GM19324 (cell line): ENCODE measurements at regions not wholly inside any gene's neighbourhood (a gene's known extent, or its start where the extent isn't known, plus 50 kb on each side); places are given as distances from the start of the nearest gene placed in this dataset.

Source experiments
- ATAC-seq: cut with Tn5 transposase; IDR thresholded peaks from one replicate; pipeline ENCODE4 v1.9.1; 2021; ENCODE audit warnings: mild to moderate bottlenecking, moderate library complexity; ENCODE audit not compliant: unreplicated experiment, low FRiP score

GRCh38 chr14:82104013-82104412 is 570.4 kb upstream of the SEL1L start:
- no peak for ATAC-seq

- ATAC-seq: no peak
Observed at GRCh38 chr14:82112210-82112839, 578.7 kb upstream of the SEL1L start.

GRCh38 chr14:82113007-82113406 is 579.4 kb upstream of the SEL1L start:
- ATAC-seq: no peak

GRCh38 chr14:82113710-82114109 is 580.1 kb upstream of the SEL1L start:
- ATAC-seq: no peak

- no peak for ATAC-seq
Observed at GRCh38 chr14:82116721-82117120, 583.1 kb upstream of the SEL1L start.

GRCh38 chr14:82122655-82123054 is 589.0 kb upstream of the SEL1L start:
- ATAC-seq: no peak

- no peak for ATAC-seq
Observed at GRCh38 chr14:82124511-82124910, 590.9 kb upstream of the SEL1L start.

- ATAC-seq: no peak
Observed at GRCh38 chr14:82126006-82126405, 592.4 kb upstream of the SEL1L start.

- no peak for ATAC-seq
Observed at GRCh38 chr14:82134411-82134810, 600.8 kb upstream of the SEL1L start.

- ATAC-seq: no peak
Observed at GRCh38 chr14:82138431-82138830, 604.8 kb upstream of the SEL1L start.

- no peak for ATAC-seq
Observed at GRCh38 chr14:82146846-82147245, 613.2 kb upstream of the SEL1L start.

- no peak for ATAC-seq
Observed at GRCh38 chr14:82153689-82154088, 620.0 kb upstream of the SEL1L start.

- no peak for ATAC-seq
Observed at GRCh38 chr14:82159624-82160023, 626.0 kb upstream of the SEL1L start.

GRCh38 chr14:82180139-82180538 is 646.5 kb upstream of the SEL1L start:
- no peak for ATAC-seq

GRCh38 chr14:82182646-82183045 is 649.0 kb upstream of the SEL1L start:
- ATAC-seq: no peak

- no peak for ATAC-seq
Observed at GRCh38 chr14:82190742-82191141, 657.1 kb upstream of the SEL1L start.

GRCh38 chr14:82192387-82192786 is 658.7 kb upstream of the SEL1L start:
- no peak for ATAC-seq

GRCh38 chr14:82223276-82223675 is 689.6 kb upstream of the SEL1L start:
- ATAC-seq: no peak

- no peak for ATAC-seq
Observed at GRCh38 chr14:82224610-82225009, 691.0 kb upstream of the SEL1L start.

GRCh38 chr14:82230748-82231147 is 697.1 kb upstream of the SEL1L start:
- ATAC-seq: no peak

- ATAC-seq: no peak
Observed at GRCh38 chr14:82238649-82239048, 705.0 kb upstream of the SEL1L start.

- ATAC-seq: no peak
Observed at GRCh38 chr14:82239223-82239622, 705.6 kb upstream of the SEL1L start.

- no peak for ATAC-seq
Observed at GRCh38 chr14:82244791-82245190, 711.1 kb upstream of the SEL1L start.
